Panc1 (cell line): ENCODE measurements at regions not wholly inside any gene's neighbourhood (a gene's known extent, or its start where the extent isn't known, plus 50 kb on each side); places are given as distances from the start of the nearest gene placed in this dataset.
A peak's percentile ranks its signal among the peaks of the same experiment; 100 is the strongest.

Experiments
- ATAC-seq: fragments of 200-7000 bp; cut with Tn5 transposase; 2 replicates; pipeline ENCODE4 v1.9.1; 2020; ENCODE audit warnings: mild to moderate bottlenecking, moderate library complexity
- BruUV-seq: library from RNA; stranded (reverse); fragments of 400-500 nt; replicated peaks from 2 replicates; lab custom pipeline; 2021; lab: Mats Ljungman, UMichigan
- CTCF ChIA-PET: fragments of 300-600 bp; sonication (Branson Sonifier 250); formaldehyde crosslinking; loops from one replicate; lab custom pipeline; 2022; ENCODE audit warnings: antibody characterized with exemption; lab: Charles Lee
- POLR2A ChIA-PET: fragments of 300-600 bp; sonication (Branson Sonifier 250); formaldehyde crosslinking; loops from one replicate; lab custom pipeline; 2022; ENCODE audit warnings: antibody characterized with exemption; lab: Charles Lee
- DNase-seq: peaks from one replicate; pipeline ENCODE4 v3.0.0-alpha.2; 2010; ENCODE audit warnings: low read depth, low spot score
- H3K27ac ChIP-seq: 2 replicates; pipeline ENCODE4 v1.5.1; 2011; ENCODE audit warnings: mild to moderate bottlenecking, low read length, inconsistent platforms
- H3K27me3 ChIP-seq: fragments of 200-500 bp; sonication (Bioruptor generic); 2 replicates; pipeline ENCODE4 v1.6.0; 2014; ENCODE audit warnings: low read length, inconsistent platforms; ENCODE audit not compliant: control insufficient read depth, insufficient read depth
- H3K36me3 ChIP-seq: fragments of 200-500 bp; sonication (Bioruptor generic); 2 replicates; pipeline ENCODE4 v1.5.1; 2014; ENCODE audit warnings: inconsistent platforms, mild to moderate bottlenecking, low read length, moderate library complexity; ENCODE audit not compliant: control insufficient read depth, insufficient read depth
- H3K4me1 ChIP-seq: 2 replicates; pipeline ENCODE4 v1.5.1; 2011; ENCODE audit warnings: inconsistent platforms, mild to moderate bottlenecking, low read length, moderate library complexity; ENCODE audit not compliant: control insufficient read depth, insufficient read depth
- H3K4me3 ChIP-seq, 2 experiments: 2 replicates each; pipeline ENCODE4 v1.5.1; 2011 to 2012; ENCODE audit warnings: low read depth in 2 of 2, low read length in 2 of 2, mild to moderate bottlenecking in 2 of 2, inconsistent platforms in 1 of 2, moderate library complexity in 1 of 2
- H3K9me3 ChIP-seq: fragments of 200-500 bp; sonication (Bioruptor generic); 2 replicates; pipeline ENCODE4 v1.5.1; 2014; ENCODE audit warnings: low read depth, mild to moderate bottlenecking, inconsistent platforms, low read length, moderate library complexity; ENCODE audit not compliant: control insufficient read depth, insufficient read depth
- CTCF ChIP-seq: fragments of 450-650 bp; IDR thresholded peaks from 2 replicates; pipeline ENCODE4 v1.5.1; 2017; ENCODE audit warnings: mild to moderate bottlenecking
- POLR2AphosphoS5 ChIP-seq: IDR thresholded peaks from 2 replicates; pipeline ENCODE4 v1.6.1; 2012; ENCODE audit warnings: mild to moderate bottlenecking, low read depth, low read length, moderate library complexity
- REST ChIP-seq, 2 experiments: IDR thresholded peaks; 2 replicates each; pipeline ENCODE4 v1.6.1; 2011 to 2012; ENCODE audit warnings: low read depth in 2 of 2, control low read depth in 1 of 2, low read length in 1 of 2, mild to moderate bottlenecking in 1 of 2, moderate library complexity in 1 of 2; ENCODE audit not compliant: insufficient read depth in 1 of 2
- SIN3A ChIP-seq: IDR thresholded peaks from 2 replicates; pipeline ENCODE4 v1.6.1; 2012; ENCODE audit warnings: low read depth, mild to moderate bottlenecking, low read length, moderate library complexity, borderline replicate concordance; ENCODE audit not compliant: insufficient read depth
- TCF7L2 ChIP-seq: IDR thresholded peaks from 2 replicates; pipeline ENCODE4 v1.6.1; 2011; ENCODE audit warnings: mild to moderate bottlenecking, low read depth, low read length, inconsistent platforms
- in situ Hi-C: cut with HindIII; loops from 2 replicates; pipeline ENCODE4 v1.10.0; 2016; ENCODE audit warnings: low sequenced_read_pairs, low pct_unique_long_range_greater_than_20kb
- intact Hi-C: fragments of 100-400 bp; cut with micrococcal nuclease; formaldehyde crosslinking; loops from one replicate; pipeline ENCODE4 v1.10.0; 2022; ENCODE audit not compliant: unreplicated experiment

GRCh38 chr3:159732172-159733111 lies 256.2 kb upstream of the IL12A start:
- Histone ChIP-seq H3K27ac (peak overlapping the region; percentile 29), H3K4me3 (peak overlapping the region in 1 of 2 experiments; percentile 24; a peak in 2 of 4 replicates), H3K4me1 (peaks cover 20% of the 10 kb centered on the region), H3K36me3 (no peaks in the 10 kb centered on the region), H3K27me3 (no peaks in the 10 kb centered on the region), H3K9me3 (no peaks in the 10 kb centered on the region)
- no TSS peak for BruUV-seq
- CTCF ChIA-PET = interaction anchor here (0.6 kb wide), 1 partner anchor 299 kb away, joined by 8 read pairs; no protein-coding TSS in a partner anchor
- POLR2A ChIA-PET = no interaction called here
- in situ Hi-C loops (no loop called here), intact Hi-C loops (no loop called here)
- no peak for TF ChIP-seq SIN3A
- no peak for TF ChIP-seq REST (IDR thresholded peaks at IDR 0.05; ENCODE audit: insufficient read depth in 1 of 2, low read depth in 2 of 2, low read length in 1 of 2)
- peak; percentile 22; the same call in 1 of the 2 replicates for TF ChIP-seq CTCF
- TF ChIP-seq POLR2AphosphoS5 = no peak
- TF ChIP-seq TCF7L2 = 0 out of 2 replicates have a peak, but pooled peaks have one; percentile 32
- no peak for DNase-seq
- ATAC-seq = peak; percentile 86

- Histone ChIP-seq H3K27me3 (no peaks in the 10 kb centered on the region), H3K36me3 (no peaks in the 10 kb centered on the region), H3K4me1 (peaks cover 20% of the 10 kb centered on the region), H3K9me3 (no peaks in the 10 kb centered on the region), H3K4me3 (peak overlapping the region in 1 of 2 experiments; percentile 24; a peak in 2 of 4 replicates), H3K27ac (peak overlapping the region; percentile 29)
- intact Hi-C loops = no loop called here
- TF ChIP-seq POLR2AphosphoS5 = no peak
- no peak for TF ChIP-seq CTCF
- no peak for TF ChIP-seq REST (IDR thresholded peaks at IDR 0.05; ENCODE audit: insufficient read depth in 1 of 2, low read depth in 2 of 2, low read length in 1 of 2)
- TF ChIP-seq SIN3A = no peak
- TF ChIP-seq TCF7L2 = no peak
- DNase-seq (no peak), ATAC-seq (peak; percentile 13; the same call in 1 of the 2 replicates)
- BruUV-seq = no TSS peak
- ChIA-PET POLR2A (no interaction called here), CTCF (no interaction called here)
- in situ Hi-C loops = no loop called here
These were observed 255.3 kb upstream of the IL12A start for GRCh38 chr3:159733194-159733860.
